ENCODE measurements at regions not wholly inside any gene's neighbourhood (a gene's known extent, or its start where the extent isn't known, plus 50 kb on each side); places are given as distances from the start of the nearest gene placed in this dataset.
"Not testable (repeated sequence)": the region's sequence is repeated elsewhere in the genome, so short reads cannot be mapped to it uniquely, and the experiment has no call there.

DNA sequence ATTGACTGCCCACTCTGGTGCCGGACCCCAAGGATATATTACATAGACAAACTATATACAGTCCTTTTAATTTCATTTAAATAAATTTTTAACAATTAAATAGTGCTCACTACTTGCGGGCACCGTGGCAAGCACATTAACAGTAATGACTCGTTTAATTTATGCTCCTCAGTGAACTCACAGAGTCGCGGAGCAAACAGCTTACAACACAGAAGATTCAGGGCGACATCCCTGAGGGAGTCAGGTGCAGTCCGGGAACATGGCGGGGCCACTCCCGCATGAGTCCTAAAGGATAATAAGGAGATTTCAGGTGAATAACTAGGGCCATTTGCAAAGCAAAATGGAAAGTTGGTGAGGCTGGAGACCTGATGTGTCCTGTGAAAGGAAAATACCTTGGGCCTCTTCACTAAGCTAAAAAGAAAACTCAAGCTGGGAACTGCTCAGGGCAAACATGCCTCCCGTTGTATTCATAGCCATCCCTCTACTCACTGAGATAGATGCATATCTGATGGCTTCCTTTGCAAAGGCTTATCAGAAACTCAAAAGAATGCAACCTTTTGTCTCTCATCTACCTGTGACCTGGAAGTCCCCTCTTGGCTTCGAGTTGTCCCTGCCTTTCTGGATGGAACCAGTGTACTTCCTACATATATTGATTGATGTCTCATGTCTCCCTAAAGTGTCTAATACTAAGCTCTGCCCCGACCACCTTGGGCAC, 125.6 kb downstream of the KLF6 start:
- Mint-ChIP-seq H3K4me1 (peaks cover 14% of the 10 kb centered on the region), H3K27ac (no peak overlapping the region), H3K36me3 (no peaks in the 10 kb centered on the region), H3K27me3 (peaks cover 2% of the 10 kb centered on the region), H3K4me3 (no peak overlapping the region), H3K9me3 (peaks cover 4% of the 10 kb centered on the region)
- no peak for ATAC-seq (ENCODE audit: low read depth)
- DNase-seq (ENCODE audit: low spot score in 2 of 2) = no peak

DNA sequence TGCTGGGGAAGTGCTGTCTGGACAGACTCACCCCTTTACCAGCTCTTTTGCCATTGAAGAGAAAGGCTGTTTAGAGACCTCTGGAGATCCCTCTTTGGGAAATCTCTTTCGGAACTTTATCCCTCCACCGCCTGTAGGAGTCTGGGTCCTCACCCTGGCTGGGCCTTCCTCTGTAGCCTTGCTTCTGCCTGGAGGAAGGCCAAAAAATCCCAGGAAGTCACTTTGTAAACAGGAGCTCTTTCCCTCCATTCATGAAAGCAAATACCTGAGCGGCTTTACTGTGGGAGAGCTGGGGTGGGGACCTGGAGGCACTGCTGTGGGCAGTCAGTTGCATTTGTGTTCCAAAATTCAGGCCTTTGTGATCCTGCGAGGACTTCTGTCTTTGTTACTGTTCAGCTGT, 126.2 kb downstream of the KLF6 start:
- Mint-ChIP-seq H3K27me3 (peaks cover 2% of the 10 kb centered on the region), H3K4me1 (peaks cover 14% of the 10 kb centered on the region), H3K4me3 (no peak overlapping the region), H3K36me3 (no peaks in the 10 kb centered on the region), H3K9me3 (peaks cover 4% of the 10 kb centered on the region), H3K27ac (no peak overlapping the region)
- ATAC-seq (ENCODE audit: low read depth) (no peak), DNase-seq (ENCODE audit: low spot score in 2 of 2) (no peak)

DNA sequence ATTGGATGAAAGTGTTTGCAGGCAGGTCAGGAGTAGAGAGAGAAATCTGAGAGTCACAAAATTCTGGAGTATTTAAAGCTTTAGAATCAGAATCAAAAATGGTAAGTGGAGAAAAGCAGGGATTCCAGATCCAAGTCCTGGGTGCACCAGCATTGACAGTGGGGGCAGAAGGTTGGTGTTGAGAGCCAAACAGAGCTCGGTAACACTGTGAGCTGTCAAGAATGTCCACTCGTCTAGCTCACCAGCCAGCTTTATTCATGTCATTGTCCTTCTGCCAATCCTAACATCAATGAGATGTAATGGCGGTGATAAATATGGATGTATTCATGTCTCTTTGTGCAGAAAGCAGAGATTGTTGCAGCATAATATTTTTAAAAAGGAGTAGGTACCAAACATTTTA, 128.8 kb downstream of the KLF6 start:
- peaks cover 1% of the 10 kb centered on the region for H3K9me3 Mint-ChIP-seq
- DNase-seq (ENCODE audit: low spot score in 2 of 2) (no peak), ATAC-seq (ENCODE audit: low read depth) (no peak)
- H3K27me3 Mint-ChIP-seq = peaks cover 2% of the 10 kb centered on the region
- H3K4me1 Mint-ChIP-seq = peaks cover 16% of the 10 kb centered on the region
- peak overlapping the region; percentile 72 for H3K27ac Mint-ChIP-seq
- no peak overlapping the region for H3K4me3 Mint-ChIP-seq
- H3K36me3 Mint-ChIP-seq = no peaks in the 10 kb centered on the region

DNA sequence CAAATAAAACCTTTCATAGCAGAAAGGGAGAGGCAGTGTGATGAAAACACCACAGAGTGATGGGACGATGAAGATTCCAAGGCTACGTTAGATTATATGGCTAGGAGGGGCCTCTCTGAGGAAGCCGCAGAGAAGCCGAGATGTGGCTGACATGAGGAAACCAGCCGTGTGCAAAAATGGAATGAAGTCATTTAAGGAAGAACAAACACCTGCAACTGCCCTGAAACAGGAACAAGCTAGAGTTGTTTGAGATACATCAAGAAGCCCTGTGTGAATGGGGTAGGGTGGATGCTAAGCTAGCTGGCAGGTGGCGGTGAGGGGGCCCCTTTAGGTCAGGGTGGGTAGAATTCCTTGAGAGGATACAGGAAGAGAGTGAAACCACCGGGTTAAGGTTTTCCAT, 129.5 kb downstream of the KLF6 start:
- Mint-ChIP-seq H3K27me3 (peaks cover 2% of the 10 kb centered on the region), H3K27ac (peak overlapping the region; percentile 72), H3K4me3 (peak overlapping the region; percentile 47), H3K9me3 (peaks cover 1% of the 10 kb centered on the region), H3K36me3 (no peaks in the 10 kb centered on the region), H3K4me1 (peaks cover 16% of the 10 kb centered on the region)
- peak; percentile 97 for ATAC-seq (ENCODE audit: low read depth)
- peak in 1 of 2 donors; percentile 42 for DNase-seq (ENCODE audit: low spot score in 2 of 2)

DNA sequence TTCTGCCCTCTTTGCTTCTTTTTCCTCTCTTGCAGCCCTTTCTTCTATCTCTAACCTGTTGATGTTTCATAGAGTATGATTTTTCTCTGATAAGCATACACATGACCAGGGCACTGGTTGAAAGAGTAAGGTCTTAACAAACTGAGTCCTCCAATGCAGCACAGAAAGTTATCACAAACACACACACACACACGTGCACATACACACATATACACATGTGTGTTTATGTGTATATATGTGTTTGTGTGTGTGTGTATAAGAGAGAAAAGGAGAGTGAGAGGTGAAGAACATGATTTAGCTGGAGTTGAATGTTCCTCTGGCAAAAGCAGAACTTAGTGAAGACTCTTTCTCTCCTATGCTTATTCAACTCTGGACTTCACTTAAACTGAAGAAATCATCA, 130.0 kb downstream of the KLF6 start:
- Mint-ChIP-seq H3K36me3 (no peaks in the 10 kb centered on the region), H3K4me3 (peak overlapping the region; percentile 47), H3K4me1 (peaks cover 18% of the 10 kb centered on the region), H3K27me3 (peaks cover 2% of the 10 kb centered on the region), H3K9me3 (peaks cover 1% of the 10 kb centered on the region), H3K27ac (peak overlapping the region; percentile 72)
- ATAC-seq (ENCODE audit: low read depth) (peak; percentile 28), DNase-seq (ENCODE audit: low spot score in 2 of 2) (no peak)

DNA sequence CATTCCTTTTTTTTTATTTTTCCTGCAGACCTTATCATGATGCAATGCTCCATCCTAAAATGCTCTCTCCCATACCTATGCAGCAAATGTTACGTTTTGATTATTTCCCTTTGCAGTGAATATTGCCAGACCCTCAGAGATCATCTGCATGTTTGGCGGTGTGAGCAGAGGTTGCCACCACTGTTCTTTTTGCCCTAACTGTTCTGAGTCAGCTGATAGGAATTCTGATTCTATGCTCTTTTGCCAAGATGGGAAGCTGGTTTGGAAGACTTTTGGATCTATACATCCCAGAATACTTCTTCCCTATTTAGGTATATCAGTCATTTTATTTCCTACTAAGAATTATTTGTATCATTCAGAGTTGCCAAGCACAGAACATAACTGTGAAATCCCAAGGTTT, 130.5 kb downstream of the KLF6 start:
- peak overlapping the region; percentile 72 for H3K27ac Mint-ChIP-seq
- no peak overlapping the region for H3K4me3 Mint-ChIP-seq
- H3K27me3 Mint-ChIP-seq = peaks cover 2% of the 10 kb centered on the region
- ATAC-seq (ENCODE audit: low read depth) (no peak), DNase-seq (ENCODE audit: low spot score in 2 of 2) (no peak)
- peaks cover 20% of the 10 kb centered on the region for H3K4me1 Mint-ChIP-seq
- no peaks in the 10 kb centered on the region for H3K36me3 Mint-ChIP-seq
- peaks cover 1% of the 10 kb centered on the region for H3K9me3 Mint-ChIP-seq

DNA sequence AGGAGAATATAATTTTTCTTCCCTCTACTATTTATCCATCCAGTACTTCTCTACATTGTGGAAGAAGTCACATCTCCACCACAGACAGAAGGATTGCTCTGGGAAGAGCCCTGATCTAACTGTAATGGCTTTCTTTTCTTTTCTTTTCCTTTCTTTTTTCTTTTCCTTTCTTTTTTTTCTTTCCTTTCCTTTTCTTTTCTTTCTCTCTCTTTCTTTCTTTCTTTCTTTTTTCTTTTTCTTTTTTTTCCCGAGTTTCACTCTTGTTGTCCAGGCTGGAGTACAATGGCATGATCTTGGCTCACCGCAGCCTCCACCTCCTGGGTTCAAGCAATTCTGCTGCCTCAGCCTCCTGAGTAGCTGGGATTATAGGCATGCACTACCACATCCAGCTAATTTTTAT, 131.7 kb downstream of the KLF6 start:
- H3K9me3 Mint-ChIP-seq; H3K27me3 Mint-ChIP-seq; ATAC-seq (ENCODE audit: low read depth); DNase-seq (ENCODE audit: low spot score in 2 of 2); H3K36me3 Mint-ChIP-seq; H3K27ac Mint-ChIP-seq; H3K4me3 Mint-ChIP-seq: not testable (repeated sequence)
- peaks cover 25% of the 10 kb centered on the region for H3K4me1 Mint-ChIP-seq

DNA sequence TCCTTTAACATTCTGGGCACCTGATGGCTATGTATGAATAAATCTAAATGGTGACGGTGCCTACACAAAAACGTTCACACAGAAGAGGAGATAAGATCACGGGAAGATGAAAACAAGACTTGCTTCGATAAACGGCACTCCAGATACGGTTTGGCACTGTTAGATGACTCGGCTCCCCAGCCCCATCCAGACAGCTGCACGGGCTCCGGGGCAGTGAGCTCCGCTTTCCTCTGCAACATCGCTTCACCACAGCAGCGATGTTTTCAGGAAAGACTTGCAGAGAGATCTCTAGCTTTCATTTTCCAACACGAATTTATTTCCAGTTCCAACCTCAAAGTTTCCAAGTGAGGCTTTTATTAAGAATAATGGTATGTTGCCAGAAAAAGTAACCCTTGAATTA, 132.1 kb downstream of the KLF6 start:
- Mint-ChIP-seq H3K4me3 (no peak overlapping the region), H3K36me3 (no peaks in the 10 kb centered on the region), H3K4me1 (peaks cover 25% of the 10 kb centered on the region), H3K27ac (no peak overlapping the region), H3K9me3 (peaks cover 1% of the 10 kb centered on the region), H3K27me3 (peaks cover 7% of the 10 kb centered on the region)
- no peak for ATAC-seq (ENCODE audit: low read depth)
- no peak for DNase-seq (ENCODE audit: low spot score in 2 of 2)

DNA sequence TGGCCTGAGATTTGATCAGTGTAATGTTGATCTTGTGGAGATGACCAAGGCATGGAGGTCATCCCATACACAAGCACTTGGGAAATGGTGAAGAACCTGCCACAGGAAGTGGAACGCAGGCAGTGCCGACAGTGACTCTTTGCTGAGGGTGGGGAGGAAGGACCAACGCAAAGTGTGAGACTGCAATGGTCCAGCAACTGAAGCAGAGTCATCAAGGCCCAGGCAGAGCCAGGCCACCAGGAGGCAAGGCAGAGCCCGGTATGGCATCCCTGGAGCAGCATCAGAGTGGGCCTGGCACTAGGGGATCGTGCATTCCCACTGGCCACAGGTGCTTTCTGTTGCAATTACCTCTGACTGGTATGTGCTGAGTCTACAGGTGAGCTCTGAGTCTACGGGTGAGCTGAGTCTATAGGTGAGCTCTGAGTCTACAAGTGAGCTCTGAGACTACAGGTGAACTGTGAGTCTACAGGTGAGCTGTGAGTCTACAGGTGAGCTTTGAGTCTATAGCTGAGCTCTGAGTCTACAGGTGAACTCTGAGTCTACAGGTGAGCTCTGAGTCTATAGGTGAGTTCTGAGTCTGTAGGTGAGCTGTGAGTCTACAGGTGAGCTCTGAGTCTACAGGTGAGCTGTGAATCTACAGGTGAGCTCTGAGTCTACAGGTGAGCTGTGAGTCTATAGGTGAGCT, 132.9 kb downstream of the KLF6 start:
- Mint-ChIP-seq H3K36me3 (no peaks in the 10 kb centered on the region), H3K4me1 (peaks cover 25% of the 10 kb centered on the region), H3K9me3 (peaks cover 1% of the 10 kb centered on the region), H3K27me3 (peaks cover 7% of the 10 kb centered on the region), H3K4me3 (no peak overlapping the region), H3K27ac (no peak overlapping the region)
- no peak for ATAC-seq (ENCODE audit: low read depth)
- no peak for DNase-seq (ENCODE audit: low spot score in 2 of 2)

DNA sequence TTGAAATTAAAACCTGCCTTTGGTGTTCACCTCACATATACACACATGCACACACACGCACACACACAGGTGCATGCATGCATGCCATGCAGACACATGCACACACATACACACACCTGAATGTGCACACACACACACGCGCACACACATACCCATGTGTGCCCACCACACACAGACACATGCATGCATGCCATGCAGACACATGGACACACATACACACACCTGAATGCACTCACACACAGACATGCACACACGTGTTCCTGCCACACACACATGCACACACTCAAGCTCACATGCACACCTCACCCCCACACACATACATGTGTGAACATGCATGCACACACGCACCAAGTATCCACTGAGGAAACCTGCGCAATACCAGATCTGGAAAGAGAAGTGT, 136.4 kb downstream of the KLF6 start:
- H3K36me3 Mint-ChIP-seq = no peaks in the 10 kb centered on the region
- peaks cover 11% of the 10 kb centered on the region for H3K4me1 Mint-ChIP-seq
- no peaks in the 10 kb centered on the region for H3K9me3 Mint-ChIP-seq
- no peak overlapping the region for H3K4me3 Mint-ChIP-seq
- no peak for DNase-seq (ENCODE audit: low spot score in 2 of 2)
- ATAC-seq (ENCODE audit: low read depth) = no peak
- H3K27ac Mint-ChIP-seq = no peak overlapping the region
- peaks cover 7% of the 10 kb centered on the region for H3K27me3 Mint-ChIP-seq

DNA sequence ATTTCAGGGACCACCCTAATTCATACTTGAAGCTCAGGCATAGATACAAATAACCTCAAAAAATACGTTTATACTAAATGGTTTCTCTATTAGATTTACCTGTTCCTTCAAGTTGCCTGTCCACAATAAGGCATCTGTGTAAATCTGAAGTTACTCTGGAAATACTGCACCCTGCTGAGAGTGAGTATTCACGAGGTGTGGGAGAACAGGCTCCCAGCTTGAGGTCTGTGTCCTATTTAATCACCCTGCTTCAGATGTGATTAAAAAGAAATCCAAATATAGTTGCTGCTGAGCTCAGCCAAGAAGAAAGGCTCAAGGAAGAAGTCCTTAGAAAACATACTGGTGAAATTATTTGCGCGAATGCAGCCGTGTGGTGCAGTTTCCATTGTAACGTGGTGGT, 136.8 kb downstream of the KLF6 start:
- Mint-ChIP-seq H3K9me3 (no peaks in the 10 kb centered on the region), H3K36me3 (no peaks in the 10 kb centered on the region), H3K4me3 (no peak overlapping the region), H3K27me3 (peaks cover 7% of the 10 kb centered on the region), H3K27ac (no peak overlapping the region), H3K4me1 (peaks cover 11% of the 10 kb centered on the region)
- no peak for DNase-seq (ENCODE audit: low spot score in 2 of 2)
- no peak for ATAC-seq (ENCODE audit: low read depth)

DNA sequence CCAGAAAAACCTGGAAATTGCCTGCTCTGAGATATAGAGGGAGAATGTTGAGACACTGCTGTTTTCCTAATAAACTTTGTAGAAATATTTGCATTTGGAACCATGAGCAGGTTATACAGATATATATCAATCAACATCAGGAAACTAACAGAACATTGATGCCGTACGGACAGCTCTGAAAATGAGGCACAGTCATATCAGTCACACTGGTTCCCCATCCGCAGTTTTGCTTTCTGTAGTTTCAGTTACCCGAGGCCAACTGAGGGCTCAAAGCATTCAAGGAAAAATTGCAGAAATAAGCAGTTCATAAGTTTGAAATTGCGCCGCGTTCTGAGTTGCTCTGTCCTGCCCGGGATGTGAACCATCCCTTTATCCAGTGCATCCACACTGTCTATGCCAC, 137.9 kb downstream of the KLF6 start:
- no peaks in the 10 kb centered on the region for H3K36me3 Mint-ChIP-seq
- peak; percentile 62 for ATAC-seq (ENCODE audit: low read depth)
- peaks cover 8% of the 10 kb centered on the region for H3K4me1 Mint-ChIP-seq
- peaks cover 8% of the 10 kb centered on the region for H3K27me3 Mint-ChIP-seq
- no peak for DNase-seq (ENCODE audit: low spot score in 2 of 2)
- H3K9me3 Mint-ChIP-seq = peaks cover 2% of the 10 kb centered on the region
- no peak overlapping the region for H3K4me3 Mint-ChIP-seq
- no peak overlapping the region for H3K27ac Mint-ChIP-seq

DNA sequence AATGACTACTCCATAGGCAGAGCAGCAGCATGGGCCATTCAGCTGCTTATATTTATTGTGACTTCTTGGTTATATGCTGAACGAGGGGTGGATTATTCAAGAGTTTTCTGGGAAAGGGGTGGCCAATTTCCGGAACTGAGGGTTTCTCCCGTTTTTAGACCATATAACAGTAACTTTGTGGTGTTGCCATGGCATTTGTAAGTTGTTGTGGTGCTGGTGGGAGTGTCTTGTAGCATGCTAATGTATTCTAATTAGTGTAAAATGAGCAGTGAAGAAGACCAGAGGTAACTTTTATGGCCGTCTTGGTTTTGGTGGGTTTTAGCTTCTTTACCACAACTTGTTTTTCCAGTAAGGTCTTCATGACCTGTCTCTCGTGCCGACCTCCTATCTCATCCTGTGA, 139.6 kb downstream of the KLF6 start:
- Mint-ChIP-seq H3K9me3 (peaks cover 5% of the 10 kb centered on the region), H3K27me3 (peaks cover 10% of the 10 kb centered on the region), H3K36me3 (no peaks in the 10 kb centered on the region), H3K4me1 (peaks cover 8% of the 10 kb centered on the region), H3K4me3 (no peak overlapping the region), H3K27ac (no peak overlapping the region)
- no peak for DNase-seq (ENCODE audit: low spot score in 2 of 2)
- no peak for ATAC-seq (ENCODE audit: low read depth)

DNA sequence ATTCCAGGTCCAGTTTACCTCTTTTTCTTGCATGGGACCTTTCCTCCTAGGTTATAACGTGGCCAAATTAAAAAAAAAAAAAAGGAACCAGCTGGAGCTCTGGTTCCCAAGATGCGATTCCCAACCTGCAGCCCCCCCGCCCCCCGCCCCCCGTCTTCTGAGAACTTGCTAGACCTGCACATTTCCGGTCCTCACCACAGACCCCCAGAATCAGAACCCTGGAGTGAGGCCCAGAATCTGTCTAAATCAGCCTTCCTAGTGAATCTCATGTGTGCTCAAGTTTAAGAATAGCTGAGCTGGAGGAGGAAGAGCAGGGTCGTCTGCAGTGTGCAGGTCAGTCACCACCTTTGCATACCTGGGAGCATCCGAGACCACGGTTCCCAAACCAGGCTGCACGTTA, 144.2 kb downstream of the KLF6 start:
- no peak for DNase-seq (ENCODE audit: low spot score in 2 of 2)
- peaks cover 5% of the 10 kb centered on the region for H3K9me3 Mint-ChIP-seq
- no peaks in the 10 kb centered on the region for H3K4me1 Mint-ChIP-seq
- H3K36me3 Mint-ChIP-seq = no peaks in the 10 kb centered on the region
- H3K27me3 Mint-ChIP-seq = peaks cover 5% of the 10 kb centered on the region
- no peak for ATAC-seq (ENCODE audit: low read depth)
- H3K4me3 Mint-ChIP-seq = no peak overlapping the region
- no peak overlapping the region for H3K27ac Mint-ChIP-seq

DNA sequence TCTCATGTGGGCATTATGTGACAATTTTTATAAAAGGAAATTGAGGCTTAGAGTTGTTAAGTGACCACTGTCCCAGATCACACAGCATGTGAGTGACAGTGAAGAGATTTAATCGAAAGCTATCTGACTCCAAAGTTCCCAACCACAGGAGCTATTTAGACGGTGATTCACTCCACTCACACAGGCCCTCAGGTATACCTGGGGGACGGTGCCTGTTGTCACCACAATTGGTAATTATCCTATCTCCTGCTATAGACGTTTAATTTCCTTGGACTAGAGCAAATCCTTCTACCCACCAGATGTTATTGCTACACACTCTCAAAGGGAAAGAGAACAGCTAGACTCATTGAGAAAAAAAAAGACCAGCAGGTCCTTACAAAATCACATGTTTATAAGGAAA, 145.5 kb downstream of the KLF6 start:
- ATAC-seq (ENCODE audit: low read depth) (no peak), DNase-seq (ENCODE audit: low spot score in 2 of 2) (no peak)
- no peaks in the 10 kb centered on the region for H3K4me1 Mint-ChIP-seq
- H3K36me3 Mint-ChIP-seq = no peaks in the 10 kb centered on the region
- peaks cover 4% of the 10 kb centered on the region for H3K27me3 Mint-ChIP-seq
- no peak overlapping the region for H3K4me3 Mint-ChIP-seq
- H3K9me3 Mint-ChIP-seq = peaks cover 5% of the 10 kb centered on the region
- H3K27ac Mint-ChIP-seq = no peak overlapping the region

All from memory B cell (primary cell).